ENCODE measurements at regions not wholly inside any gene's neighbourhood (a gene's known extent, or its start where the extent isn't known, plus 50 kb on each side); places are given as distances from the start of the nearest gene placed in this dataset.
A peak's percentile ranks its signal among the peaks of the same experiment; 100 is the strongest.

DNA sequence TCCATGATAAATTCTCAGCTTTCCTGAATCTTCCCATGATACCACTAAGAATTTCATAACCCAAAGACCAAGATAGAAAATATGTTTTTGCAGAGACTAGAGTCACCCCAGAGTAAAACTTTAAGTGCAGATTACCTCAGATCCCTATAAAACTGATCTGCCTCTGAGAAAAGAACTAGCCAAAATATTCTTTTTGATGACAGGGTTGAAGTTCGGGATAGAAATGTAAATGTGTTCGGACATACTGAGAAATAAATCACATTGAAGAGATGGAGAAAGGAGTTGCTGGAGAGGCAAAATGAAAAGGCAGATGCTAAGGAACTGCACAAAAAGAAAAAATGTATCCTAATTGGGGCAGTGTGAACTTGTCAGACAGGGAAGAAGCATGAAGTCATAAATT is 501.8 kb downstream of the ANKRD50 start:
- Histone ChIP-seq H3K36me3 (ENCODE audit: low read depth) (no peaks in the 10 kb centered on the region), H3F3A (ENCODE audit: insufficient read depth) (peaks cover 22% of the 10 kb centered on the region; the same call in 1 of the 2 replicates), H3K27me3 (replicated peaks; ENCODE audit: insufficient read depth) (no peaks in the 10 kb centered on the region), H3K9me3 (ENCODE audit: low read depth) (no peaks in the 10 kb centered on the region), H3K27ac (no peak overlapping the region), H3K79me2 (ENCODE audit: insufficient read depth) (no peaks in the 10 kb centered on the region), H4K20me1 (ENCODE audit: insufficient read depth) (no peaks in the 10 kb centered on the region), H3K9me2 (ENCODE audit: insufficient read depth) (no peaks in the 10 kb centered on the region), H3K4me2 (ENCODE audit: unreplicated experiment) (no peak overlapping the region), H2AFZ (no peak overlapping the region), H3K9ac (no peak overlapping the region), H3K4me1 (ENCODE audit: insufficient read depth) (peaks cover 21% of the 10 kb centered on the region), H3K4me3 (no peak overlapping the region)
- TF ChIP-seq EZH2 (IDR thresholded peaks at IDR 0.05; ENCODE audit: insufficient read depth, poor library complexity, severe bottlenecking) = no peak
- TF ChIP-seq EZH2phosphoT487 (IDR thresholded peaks at IDR 0.05; ENCODE audit: insufficient read depth, low read depth) = no peak
- DNase-seq = no peak
- 44 to 60% methylated on average over 2 of the region's 2 CpGs for WGBS, 2 experiments (ENCODE audit: low coverage in 1 of 2, low lambda C conversion rate in 2 of 2, missing lambda C conversion rate in 2 of 2)
- in situ Hi-C loops (cut with MboI) = no loop called here

DNA sequence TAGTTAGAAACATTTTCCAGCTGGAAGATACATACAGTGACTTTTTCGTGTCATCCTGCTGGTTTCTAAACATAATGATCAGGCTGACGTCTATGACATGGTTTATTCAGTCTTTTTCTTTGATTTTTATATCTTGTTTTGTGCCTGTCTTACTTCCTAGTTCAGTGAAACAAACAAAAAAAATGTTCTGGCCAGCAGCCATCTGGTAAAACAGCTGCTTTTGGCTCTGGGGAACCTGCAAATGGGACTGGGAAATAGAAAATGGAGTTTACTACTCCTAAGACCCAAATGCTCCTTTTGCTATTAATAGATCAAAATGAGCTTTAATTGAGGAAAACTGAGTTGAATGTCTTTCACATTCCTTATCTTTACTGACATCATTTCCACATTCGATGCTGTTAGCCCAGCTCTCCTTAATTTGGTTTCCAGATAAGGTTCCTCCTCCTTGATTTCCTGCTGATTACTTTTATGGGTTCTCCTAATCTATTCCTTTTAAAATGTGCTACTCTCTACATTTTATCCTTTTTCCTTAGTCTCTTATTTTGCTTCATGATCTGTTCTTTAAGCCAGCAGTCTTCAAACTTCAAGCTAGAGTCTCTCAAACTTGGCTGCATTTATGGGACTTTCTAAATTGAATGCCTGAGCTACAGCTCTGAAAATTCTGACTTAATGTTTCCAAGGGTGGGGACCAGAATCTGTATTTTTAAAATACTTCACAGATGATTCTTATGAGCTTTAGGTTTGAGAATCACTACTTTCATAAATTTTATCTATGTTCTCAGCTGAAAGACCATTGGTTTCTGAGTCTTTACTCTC is 499.5 kb downstream of the ANKRD50 start:
- no peaks in the 10 kb centered on the region for H4K20me1 ChIP-seq (ENCODE audit: insufficient read depth)
- no peaks in the 10 kb centered on the region for H3K9me3 ChIP-seq (ENCODE audit: low read depth)
- in situ Hi-C loops (cut with MboI) = no loop called here
- peak; percentile 14 for DNase-seq
- peaks cover 7% of the 10 kb centered on the region; the same call in 1 of the 2 replicates for H3K4me1 ChIP-seq (ENCODE audit: insufficient read depth)
- TF ChIP-seq EZH2 (IDR thresholded peaks at IDR 0.05; ENCODE audit: insufficient read depth, poor library complexity, severe bottlenecking) = no peak
- no peak for TF ChIP-seq EZH2phosphoT487 (IDR thresholded peaks at IDR 0.05; ENCODE audit: insufficient read depth, low read depth)
- no peaks in the 10 kb centered on the region for H3K36me3 ChIP-seq (ENCODE audit: low read depth)
- no peak overlapping the region for H3K9ac ChIP-seq
- H3K27me3 ChIP-seq (replicated peaks; ENCODE audit: insufficient read depth) = no peaks in the 10 kb centered on the region
- H3K9me2 ChIP-seq (ENCODE audit: insufficient read depth) = no peaks in the 10 kb centered on the region
- H3K27ac ChIP-seq = no peak overlapping the region
- no peaks in the 10 kb centered on the region for H3K79me2 ChIP-seq (ENCODE audit: insufficient read depth)
- no peak overlapping the region for H3K4me3 ChIP-seq
- WGBS, 2 experiments (ENCODE audit: low coverage in 1 of 2, low lambda C conversion rate in 2 of 2, missing lambda C conversion rate in 2 of 2) = 26 to 29% methylated on average over 3 of the region's 3 CpGs
- H3K4me2 ChIP-seq (ENCODE audit: unreplicated experiment) = no peak overlapping the region
- H2AFZ ChIP-seq = 0 out of 2 replicates have a peak overlapping the region, but pooled peaks have one; percentile 19
- H3F3A ChIP-seq (ENCODE audit: insufficient read depth) = peaks cover 3% of the 10 kb centered on the region; the same call in 1 of the 2 replicates

DNA sequence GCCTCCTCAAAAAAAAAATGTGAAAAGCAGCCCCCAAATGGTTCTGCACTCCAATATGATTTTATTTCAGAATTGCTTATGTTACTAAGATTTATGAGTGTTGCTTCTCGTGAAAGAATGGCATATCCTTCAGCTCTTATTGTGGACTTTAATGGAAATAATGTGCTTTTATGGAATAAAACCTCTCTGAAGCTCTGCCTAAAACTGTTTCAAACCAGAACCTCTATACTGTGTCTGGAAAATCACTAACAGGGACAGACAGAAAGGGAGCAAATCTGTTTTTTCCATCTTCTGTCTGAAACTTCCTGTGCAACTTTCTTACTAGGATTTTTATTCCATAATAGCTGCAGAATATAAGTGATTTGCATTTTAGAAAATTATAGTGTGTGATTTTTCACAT is 493.1 kb downstream of the ANKRD50 start:
- no peaks in the 10 kb centered on the region for H3K79me2 ChIP-seq (ENCODE audit: insufficient read depth)
- 55 to 74% methylated on average over 1 of the region's 1 CpG for WGBS, 2 experiments (ENCODE audit: low coverage in 1 of 2, low lambda C conversion rate in 2 of 2, missing lambda C conversion rate in 2 of 2)
- H2AFZ ChIP-seq = no peak overlapping the region
- no peak for DNase-seq
- H3K27me3 ChIP-seq (replicated peaks; ENCODE audit: insufficient read depth) = no peaks in the 10 kb centered on the region
- no peak overlapping the region for H3K4me3 ChIP-seq
- no peaks in the 10 kb centered on the region for H3K9me3 ChIP-seq (ENCODE audit: low read depth)
- no peaks in the 10 kb centered on the region for H3F3A ChIP-seq (ENCODE audit: insufficient read depth)
- H3K9me2 ChIP-seq (ENCODE audit: insufficient read depth) = no peaks in the 10 kb centered on the region
- H4K20me1 ChIP-seq (ENCODE audit: insufficient read depth) = no peaks in the 10 kb centered on the region
- in situ Hi-C loops (cut with MboI) = no loop called here
- H3K9ac ChIP-seq = no peak overlapping the region
- TF ChIP-seq EZH2 (IDR thresholded peaks at IDR 0.05; ENCODE audit: insufficient read depth, poor library complexity, severe bottlenecking) (no peak), EZH2phosphoT487 (IDR thresholded peaks at IDR 0.05; ENCODE audit: insufficient read depth, low read depth) (no peak)
- H3K27ac ChIP-seq = no peak overlapping the region
- no peaks in the 10 kb centered on the region for H3K4me1 ChIP-seq (ENCODE audit: insufficient read depth)
- H3K4me2 ChIP-seq (ENCODE audit: unreplicated experiment) = no peak overlapping the region
- no peaks in the 10 kb centered on the region for H3K36me3 ChIP-seq (ENCODE audit: low read depth)

DNA sequence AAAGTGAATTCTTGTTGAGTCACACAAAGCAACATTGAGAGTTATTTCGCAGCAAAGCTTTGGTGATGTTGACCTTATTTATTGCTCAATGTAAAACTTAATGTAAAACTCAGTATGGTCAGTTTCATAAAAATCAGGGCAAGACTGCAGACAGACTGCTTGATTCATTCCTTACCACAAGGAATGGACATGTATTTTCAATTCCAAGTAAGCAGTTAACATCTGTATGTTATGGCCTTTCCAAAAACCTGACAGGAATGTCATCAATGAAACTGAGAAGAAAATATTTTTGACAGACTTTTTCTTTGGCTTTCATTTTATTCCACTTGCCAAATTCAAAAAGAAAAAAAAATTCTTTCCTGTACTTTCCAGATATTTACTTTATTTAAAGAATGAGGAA is 488.3 kb downstream of the ANKRD50 start:
- 67 to 69% methylated on average over 1 of the region's 1 CpG for WGBS, 2 experiments (ENCODE audit: low coverage in 1 of 2, low lambda C conversion rate in 2 of 2, missing lambda C conversion rate in 2 of 2)
- H2AFZ ChIP-seq = no peak overlapping the region

More for the DNA sequence above, 488.3 kb downstream of the ANKRD50 start:
- Histone ChIP-seq H3K79me2 (ENCODE audit: insufficient read depth) (no peaks in the 10 kb centered on the region), H3K9me2 (ENCODE audit: insufficient read depth) (no peaks in the 10 kb centered on the region), H3K9ac (no peak overlapping the region), H3K36me3 (ENCODE audit: low read depth) (no peaks in the 10 kb centered on the region), H3K27me3 (replicated peaks; ENCODE audit: insufficient read depth) (no peaks in the 10 kb centered on the region), H4K20me1 (ENCODE audit: insufficient read depth) (no peaks in the 10 kb centered on the region), H3K4me2 (ENCODE audit: unreplicated experiment) (no peak overlapping the region), H3F3A (ENCODE audit: insufficient read depth) (no peaks in the 10 kb centered on the region), H3K27ac (no peak overlapping the region), H3K4me1 (ENCODE audit: insufficient read depth) (no peaks in the 10 kb centered on the region), H3K4me3 (no peak overlapping the region), H3K9me3 (ENCODE audit: low read depth) (no peaks in the 10 kb centered on the region)
- DNase-seq = no peak
- TF ChIP-seq EZH2phosphoT487 (IDR thresholded peaks at IDR 0.05; ENCODE audit: insufficient read depth, low read depth) (no peak), EZH2 (IDR thresholded peaks at IDR 0.05; ENCODE audit: insufficient read depth, poor library complexity, severe bottlenecking) (no peak)
- in situ Hi-C loops (cut with MboI) = no loop called here
